CD1c-positive myeloid dendritic cell (primary cell): ENCODE measurements at regions not wholly inside any gene's neighbourhood (a gene's known extent, or its start where the extent isn't known, plus 50 kb on each side); places are given as distances from the start of the nearest gene placed in this dataset.
"Not testable (repeated sequence)": the region's sequence is repeated elsewhere in the genome, so short reads cannot be mapped to it uniquely, and the experiment has no call there.

Source experiments
- DNase-seq: peaks from one replicate; pipeline ENCODE4 v3.0.0-alpha.2; 2016; ENCODE audit errors: extremely low spot score

DNA sequence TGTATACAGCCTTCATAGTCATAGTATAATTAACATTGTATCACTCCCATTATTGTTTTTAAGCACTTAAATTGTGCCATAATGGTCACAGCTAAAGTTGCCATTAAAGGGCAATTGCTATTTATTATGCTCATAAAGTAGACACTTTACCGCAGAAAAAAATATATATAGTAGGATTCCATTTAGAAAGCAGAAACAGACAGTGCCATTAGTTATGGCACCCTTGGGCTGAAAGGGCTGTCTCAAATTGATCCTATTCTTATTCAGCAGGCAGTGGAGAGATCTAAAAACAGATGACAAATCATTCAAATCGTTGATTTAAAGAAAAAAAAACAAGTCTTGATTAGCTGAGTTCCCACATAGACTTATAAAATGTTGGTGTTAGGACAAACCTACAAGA, 514.2 kb upstream of the ROBO2 start:
- no peak for DNase-seq

DNA sequence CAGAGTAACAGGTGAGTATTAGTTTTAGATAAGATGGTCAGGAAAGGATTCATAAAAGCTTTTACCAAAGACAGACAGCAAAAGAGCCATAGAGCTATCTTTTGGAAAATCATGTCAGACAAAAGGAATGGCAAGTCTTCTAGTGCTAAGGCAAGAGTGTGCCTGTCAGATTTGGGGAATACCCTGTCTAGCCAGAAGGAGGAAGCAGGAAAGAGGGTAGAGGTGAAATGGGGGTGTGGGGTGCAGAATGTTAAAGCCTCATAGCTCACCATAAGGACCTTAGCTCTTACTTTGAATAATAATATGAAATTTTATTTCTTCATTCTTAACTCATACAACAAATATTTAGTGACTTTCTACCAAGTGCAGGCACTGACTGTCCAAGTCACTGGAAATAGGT, 512.1 kb upstream of the ROBO2 start:
- no peak for DNase-seq

DNA sequence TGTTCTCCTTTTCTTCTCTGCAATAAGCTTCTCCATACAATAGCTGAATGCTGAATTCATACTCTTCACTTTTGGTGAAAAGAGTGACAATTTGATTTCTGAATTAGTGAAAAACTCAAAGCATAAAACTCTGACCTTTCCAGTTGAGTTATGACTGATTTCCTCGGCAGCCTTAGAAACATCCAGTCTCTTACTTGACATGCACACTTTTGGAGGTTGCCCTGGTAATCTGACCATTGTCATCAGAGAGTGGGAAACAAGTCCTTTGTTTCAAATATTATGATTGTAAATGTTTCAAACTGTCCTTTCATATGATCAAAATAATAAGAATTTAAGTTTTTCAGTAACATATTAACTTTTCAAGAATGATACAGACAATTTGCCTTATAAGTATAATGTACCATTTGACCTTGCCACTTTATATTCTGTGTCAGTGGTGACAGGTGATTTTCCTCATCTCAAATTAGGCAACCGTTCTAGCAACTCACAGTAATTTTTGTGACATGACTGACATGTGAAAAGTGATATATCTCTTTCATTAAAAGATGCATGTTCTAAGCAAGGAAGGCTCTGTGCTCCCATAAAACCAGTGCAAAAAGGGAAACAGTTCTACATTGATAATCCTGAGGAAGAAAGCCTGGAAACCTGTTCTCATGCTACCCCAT, 507.6 kb upstream of the ROBO2 start:
- no peak for DNase-seq

DNA sequence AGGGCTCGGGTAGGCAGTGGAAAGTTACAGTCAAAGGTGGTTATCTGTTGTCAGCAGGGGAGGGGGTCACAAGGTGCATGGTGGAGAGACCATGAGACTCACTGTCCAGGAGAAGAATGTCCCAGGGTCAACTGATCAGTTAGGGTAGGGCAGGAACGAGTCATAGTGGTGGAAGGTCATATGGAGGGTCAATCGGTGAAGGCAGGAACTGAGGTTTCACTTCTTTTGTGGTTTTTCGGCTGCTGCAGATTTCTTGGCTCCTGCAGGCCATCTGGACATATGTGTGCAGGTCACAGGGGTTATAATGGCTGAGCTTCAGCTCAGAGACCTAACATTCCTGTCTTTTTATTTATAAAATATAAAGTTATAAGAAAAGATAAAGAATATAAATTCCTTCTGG, 506.2 kb upstream of the ROBO2 start:
- not testable (repeated sequence) for DNase-seq

DNA sequence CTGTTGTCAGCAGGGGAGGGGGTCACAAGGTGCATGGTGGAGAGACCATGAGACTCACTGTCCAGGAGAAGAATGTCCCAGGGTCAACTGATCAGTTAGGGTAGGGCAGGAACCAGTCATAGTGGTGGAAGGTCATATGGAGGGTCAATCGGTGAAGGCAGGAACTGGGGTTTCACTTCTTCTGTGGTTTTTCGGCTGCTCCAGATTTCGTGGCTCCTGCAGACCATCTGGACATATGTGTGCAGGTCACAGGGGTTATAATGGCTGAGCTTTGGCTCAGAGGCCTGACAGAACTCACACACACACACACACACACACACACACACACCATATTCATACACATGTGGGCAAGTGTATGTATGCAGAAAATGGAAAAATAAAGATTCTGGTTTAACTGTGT, 502.0 kb upstream of the ROBO2 start:
- DNase-seq = not testable (repeated sequence)

GRCh38 chr3:76547674-76548073, 492.2 kb upstream of the ROBO2 start:
- no peak for DNase-seq

DNA sequence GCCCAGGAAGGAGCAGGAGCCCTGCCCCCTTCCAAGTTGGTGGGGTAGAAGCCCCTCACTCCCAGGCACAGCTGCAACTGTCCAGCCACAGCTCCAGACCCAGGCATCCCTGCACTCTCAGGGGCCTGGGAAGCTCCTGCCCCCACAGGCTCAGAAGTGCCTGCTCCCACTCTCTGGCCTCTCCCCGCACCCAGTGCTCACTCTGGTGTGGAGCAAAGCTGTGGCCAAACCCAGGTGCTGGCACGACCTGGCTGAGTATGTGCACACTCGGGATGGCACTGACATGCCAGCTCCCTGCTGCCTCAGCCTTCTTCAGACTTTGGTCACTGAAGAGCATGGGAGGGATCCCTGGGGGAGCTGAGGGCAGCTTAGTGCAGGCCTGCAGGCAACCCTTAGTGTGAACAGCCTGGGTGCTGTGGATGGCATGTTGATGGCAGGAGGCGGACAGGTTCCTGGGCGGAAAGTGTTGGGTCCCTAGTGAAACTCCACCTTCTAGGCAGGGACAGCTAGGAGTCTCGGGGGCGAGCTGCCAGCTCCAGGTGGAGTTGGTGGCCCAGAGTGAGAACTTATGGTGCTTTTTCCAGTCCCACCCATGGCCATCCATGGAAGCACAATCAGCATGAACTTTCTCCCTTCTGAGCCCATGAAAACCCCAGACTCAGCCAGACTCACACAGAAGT, 489.2 kb upstream of the ROBO2 start:
- DNase-seq = no peak

- no peak for DNase-seq
Observed at GRCh38 chr3:76551739-76552138, 488.2 kb upstream of the ROBO2 start.

- DNase-seq = no peak
Observed at GRCh38 chr3:76552653-76553052, 487.2 kb upstream of the ROBO2 start.

DNA sequence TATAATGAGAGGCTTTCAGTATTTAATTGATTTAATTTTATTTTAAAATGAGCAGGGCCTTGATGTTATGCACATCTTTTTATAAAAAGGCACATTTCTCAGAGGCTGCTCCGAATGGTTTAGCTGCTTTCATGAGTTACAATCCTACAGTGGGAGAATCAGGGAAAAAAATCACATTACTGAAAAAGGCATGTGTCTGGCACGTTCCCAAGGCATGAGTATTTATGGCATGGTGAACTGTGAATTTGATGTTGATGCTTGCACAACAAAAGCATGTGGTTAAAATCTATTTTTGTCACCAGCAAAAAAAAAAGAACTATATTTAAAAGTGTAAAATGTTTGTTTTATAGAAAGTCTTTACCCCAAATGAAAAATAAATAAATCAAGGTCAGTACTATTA, 485.2 kb upstream of the ROBO2 start:
- no peak for DNase-seq

DNA sequence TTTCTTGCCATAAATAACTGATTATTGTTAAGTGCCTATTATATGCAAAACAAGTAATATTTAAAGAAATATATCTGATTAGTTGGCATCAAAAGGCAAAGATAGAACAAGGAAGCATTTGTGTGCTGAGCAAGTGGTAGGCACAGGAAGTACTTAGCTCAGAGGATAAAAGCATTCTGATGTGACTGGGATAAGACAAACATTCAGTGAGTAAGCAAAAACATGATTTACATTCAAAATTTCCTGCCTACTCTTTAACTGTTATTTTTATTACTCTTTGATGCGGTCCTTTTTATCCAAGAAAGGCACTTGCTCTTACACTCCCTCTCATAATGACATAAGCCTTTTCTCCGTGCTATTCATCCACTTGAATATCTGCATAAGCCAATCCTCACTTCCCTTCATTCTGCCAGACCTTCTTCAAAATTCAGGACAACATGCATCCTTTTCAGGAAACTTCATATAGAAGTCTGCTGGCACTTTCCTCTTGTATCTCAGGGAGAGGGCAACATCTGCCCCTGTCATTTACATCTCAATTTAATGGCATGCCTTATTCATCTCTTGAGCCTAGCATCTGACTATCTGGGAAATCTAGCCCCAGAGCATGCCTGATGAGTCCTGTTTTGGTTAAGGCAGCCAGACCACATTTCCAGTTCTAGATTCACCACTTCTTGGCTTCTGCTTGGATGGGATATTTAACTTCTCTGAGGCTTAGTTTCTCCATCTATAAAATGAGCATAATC, 478.2 kb upstream of the ROBO2 start:
- DNase-seq = no peak

DNA sequence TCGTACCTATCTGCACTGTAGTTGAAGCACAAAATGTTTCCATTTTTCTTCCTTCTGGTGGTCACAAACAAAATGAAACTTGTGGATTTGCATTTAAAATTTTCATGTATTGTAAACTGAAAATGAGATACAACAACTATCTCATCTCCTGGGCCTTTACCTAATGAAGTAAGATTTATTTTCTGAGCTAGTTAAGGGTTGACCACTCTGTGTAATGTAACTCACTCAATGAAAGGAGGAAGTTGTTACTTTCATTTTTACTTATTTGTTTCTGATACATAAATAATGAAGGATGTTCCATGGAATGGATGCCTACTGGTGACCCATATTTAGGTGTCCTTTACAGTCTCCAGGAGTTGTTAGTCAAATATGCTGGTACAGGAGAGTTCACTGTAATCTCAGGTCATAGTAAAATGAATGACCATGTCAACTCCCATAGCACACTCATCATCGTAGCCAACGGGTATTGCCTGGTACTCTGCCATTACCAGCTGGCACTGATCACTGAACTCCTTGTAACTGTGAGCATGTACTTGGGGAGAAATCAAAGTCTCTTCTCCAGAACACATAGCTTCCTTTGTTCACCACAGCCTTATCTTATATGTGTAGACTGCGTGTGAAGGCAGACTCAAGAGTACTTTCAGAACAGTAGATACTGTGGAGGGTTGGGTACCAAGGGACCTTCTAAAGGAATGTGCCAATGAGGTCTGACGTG, 474.2 kb upstream of the ROBO2 start:
- DNase-seq = no peak

DNA sequence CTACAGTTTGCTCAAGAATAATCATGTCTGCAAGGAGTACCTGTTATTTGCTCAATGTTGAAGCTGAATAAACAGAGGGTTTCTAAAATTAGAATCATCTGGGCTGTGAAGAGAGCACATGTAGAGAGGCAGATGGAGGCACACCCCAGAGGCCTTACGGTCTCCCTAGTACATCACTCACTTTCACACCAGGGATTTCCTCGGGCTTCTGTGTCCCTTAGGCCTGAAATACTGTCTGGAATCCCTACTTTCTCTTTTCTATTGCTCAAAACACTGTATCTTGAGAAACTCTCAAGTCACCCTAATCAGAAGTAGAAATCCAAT, 473.7 kb upstream of the ROBO2 start:
- DNase-seq = no peak

- DNase-seq = no peak
Observed at GRCh38 chr3:76566904-76567303, 473.0 kb upstream of the ROBO2 start.

DNA sequence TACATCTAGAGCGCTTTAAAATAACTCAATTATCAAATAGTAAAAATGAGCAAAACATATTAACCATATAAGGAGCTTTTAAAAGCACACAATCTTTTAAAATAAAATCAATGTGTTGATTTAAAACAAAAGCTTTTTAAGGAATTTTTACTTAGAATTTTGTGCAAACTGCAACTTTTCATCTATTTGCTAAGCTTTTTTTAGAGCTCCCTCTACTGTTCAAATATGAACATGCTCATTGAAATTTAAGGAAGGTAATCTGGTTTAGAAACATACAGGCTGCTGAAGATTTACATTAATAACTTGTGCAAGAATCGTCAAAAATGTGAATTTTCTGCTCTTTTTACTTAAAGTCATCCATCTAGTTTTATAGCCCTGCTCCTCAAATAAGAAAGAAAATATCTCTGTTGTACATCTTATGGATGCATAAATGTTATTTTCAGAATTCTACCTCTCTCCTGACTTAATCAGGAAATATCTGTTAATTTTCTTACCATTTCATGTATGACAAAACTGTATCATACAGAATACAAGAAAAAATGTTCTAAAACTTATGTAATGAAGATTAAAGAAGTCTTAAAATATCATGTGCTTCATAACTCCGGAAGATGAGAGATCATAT, 469.4 kb upstream of the ROBO2 start:
- peak; percentile 1 for DNase-seq

GRCh38 chr3:76576201-76576600, 463.7 kb upstream of the ROBO2 start:
- DNase-seq = no peak

GRCh38 chr3:76582098-76582497, 457.8 kb upstream of the ROBO2 start:
- DNase-seq = no peak

GRCh38 chr3:76582632-76583378, 457.1 kb upstream of the ROBO2 start:
- no peak for DNase-seq

- DNase-seq = no peak
Observed at GRCh38 chr3:76585794-76586392, 454.0 kb upstream of the ROBO2 start.

- DNase-seq = no peak
Observed at GRCh38 chr3:76586471-76586870, 453.4 kb upstream of the ROBO2 start.

DNA sequence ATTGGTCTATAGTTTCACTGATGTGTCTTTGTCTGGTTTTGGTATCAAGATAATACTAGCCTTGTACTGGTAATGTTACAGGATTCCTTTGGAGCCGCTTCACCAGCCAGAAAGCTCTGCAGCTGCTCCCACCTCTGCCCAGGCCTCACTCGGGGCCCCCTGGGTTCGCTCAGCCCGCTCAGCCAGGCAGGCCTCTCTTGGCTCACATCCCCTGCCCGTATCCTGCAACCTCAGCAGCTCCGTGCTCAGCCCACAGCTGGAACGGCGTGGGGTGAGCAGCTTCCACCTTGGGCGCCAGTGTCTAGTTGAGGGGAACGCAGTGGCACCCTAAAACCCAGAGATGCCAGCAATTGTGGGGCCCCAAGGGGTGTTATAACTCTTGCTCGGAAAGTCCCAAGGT, 429.7 kb upstream of the ROBO2 start:
- no peak for DNase-seq
